HG03565 (cell line): ENCODE measurements at regions not wholly inside any gene's neighbourhood (a gene's known extent, or its start where the extent isn't known, plus 50 kb on each side); places are given as distances from the start of the nearest gene placed in this dataset.

ENCODE experiments used
- ATAC-seq: cut with Tn5 transposase; IDR thresholded peaks from one replicate; pipeline ENCODE4 v1.9.1; 2021; ENCODE audit warnings: mild to moderate bottlenecking, moderate library complexity; ENCODE audit not compliant: unreplicated experiment

- ATAC-seq: no peak
Measured at GRCh38 chr2:176699644-176700043, 430.4 kb downstream of the MTX2 start.

GRCh38 chr2:176702131-176702530 lies 432.9 kb downstream of the MTX2 start:
- ATAC-seq: no peak

GRCh38 chr2:176704282-176704858 lies 435.1 kb downstream of the MTX2 start:
- no peak for ATAC-seq

GRCh38 chr2:176709149-176709951 lies 440.1 kb downstream of the MTX2 start:
- ATAC-seq: no peak

- ATAC-seq: no peak
Measured at GRCh38 chr2:176709991-176710390, 440.7 kb downstream of the MTX2 start.

- no peak for ATAC-seq
Measured at GRCh38 chr2:176710657-176711186, 441.5 kb downstream of the MTX2 start.

GRCh38 chr2:176725873-176726645 lies 456.8 kb downstream of the MTX2 start:
- no peak for ATAC-seq

GRCh38 chr2:176727696-176728095 lies 458.5 kb downstream of the MTX2 start:
- ATAC-seq: no peak

GRCh38 chr2:176729706-176730569 lies 460.7 kb downstream of the MTX2 start:
- no peak for ATAC-seq

GRCh38 chr2:176732780-176733179 lies 463.5 kb downstream of the MTX2 start:
- no peak for ATAC-seq

- no peak for ATAC-seq
Measured at GRCh38 chr2:176733698-176734430, 464.6 kb downstream of the MTX2 start.

GRCh38 chr2:176734868-176735267 lies 465.6 kb downstream of the MTX2 start:
- ATAC-seq: no peak

- ATAC-seq: no peak
Measured at GRCh38 chr2:176742271-176742670, 470.3 kb upstream of the HNRNPA3 start.

GRCh38 chr2:176743671-176744070 lies 468.9 kb upstream of the HNRNPA3 start:
- ATAC-seq: no peak

- ATAC-seq: no peak
Measured at GRCh38 chr2:176744146-176744545, 468.4 kb upstream of the HNRNPA3 start.

- ATAC-seq: no peak
Measured at GRCh38 chr2:176745543-176746200, 466.9 kb upstream of the HNRNPA3 start.

GRCh38 chr2:176746411-176746810 lies 466.2 kb upstream of the HNRNPA3 start:
- no peak for ATAC-seq

- no peak for ATAC-seq
Measured at GRCh38 chr2:176747506-176747905, 465.1 kb upstream of the HNRNPA3 start.

GRCh38 chr2:176747928-176748327 lies 464.7 kb upstream of the HNRNPA3 start:
- no peak for ATAC-seq
